GM12875 (cell line): ENCODE measurements at regions not wholly inside any gene's neighbourhood (a gene's known extent, or its start where the extent isn't known, plus 50 kb on each side); places are given as distances from the start of the nearest gene placed in this dataset.

Source experiments
- H3K4me3 ChIP-seq: one replicate; pipeline ENCODE4 v1.5.1; 2011; ENCODE audit warnings: low read depth, low read length, control low read depth
- CTCF ChIP-seq: IDR thresholded peaks from 2 replicates; pipeline ENCODE4 v1.5.1; 2011; ENCODE audit warnings: low read depth, mild to moderate bottlenecking, control low read depth, inconsistent platforms, low read length, moderate library complexity, borderline replicate concordance; ENCODE audit not compliant: insufficient read depth

GRCh38 chr3:80297720-80298119 lies 529.9 kb upstream of the ROBO1 start:
- TF ChIP-seq CTCF: no peak
- H3K4me3 ChIP-seq: no peak overlapping the region

- no peak for TF ChIP-seq CTCF
Measured at GRCh38 chr3:80285388-80285787, 517.6 kb upstream of the ROBO1 start.

GRCh38 chr3:80283783-80284182 lies 516.0 kb upstream of the ROBO1 start:
- no peak for TF ChIP-seq CTCF
- no peak overlapping the region for H3K4me3 ChIP-seq

More at GRCh38 chr3:80285388-80285787, 517.6 kb upstream of the ROBO1 start:
- no peak overlapping the region for H3K4me3 ChIP-seq

- H3K4me3 ChIP-seq: no peak overlapping the region
- TF ChIP-seq CTCF: no peak
Measured at GRCh38 chr3:80278056-80278455, 510.3 kb upstream of the ROBO1 start.

GRCh38 chr3:80275120-80275519 lies 507.3 kb upstream of the ROBO1 start:
- no peak for TF ChIP-seq CTCF
- H3K4me3 ChIP-seq: no peak overlapping the region

- no peak overlapping the region for H3K4me3 ChIP-seq
- TF ChIP-seq CTCF: no peak
Measured at GRCh38 chr3:80263260-80263659, 495.5 kb upstream of the ROBO1 start.

GRCh38 chr3:80261082-80261481 lies 493.3 kb upstream of the ROBO1 start:
- TF ChIP-seq CTCF: no peak
- H3K4me3 ChIP-seq: no peak overlapping the region
